Colonic mucosa (tissue), 4 donors: ENCODE measurements at regions not wholly inside any gene's neighbourhood (a gene's known extent, or its start where the extent isn't known, plus 50 kb on each side); places are given as distances from the start of the nearest gene placed in this dataset.

Source experiments
- DNase-seq: peaks from one replicate; pipeline ENCODE4 v3.0.0-alpha.2; 2020
- H3K27ac ChIP-seq: fragments of 200-600 bp; one replicate; pipeline ENCODE4 v1.8.0; 2021
- H3K27me3 ChIP-seq: fragments of 200-600 bp; one replicate; pipeline ENCODE4 v1.8.0; 2021
- H3K36me3 ChIP-seq: fragments of 200-600 bp; one replicate; pipeline ENCODE4 v1.8.0; 2021
- H3K4me1 ChIP-seq: fragments of 200-600 bp; one replicate; pipeline ENCODE4 v1.8.0; 2021; ENCODE audit warnings: mild to moderate bottlenecking
- H3K4me3 ChIP-seq: fragments of 200-600 bp; one replicate; pipeline ENCODE4 v1.8.0; 2021
- H3K9ac ChIP-seq, 2 donors: one replicate each; pipeline ENCODE4 v1.7.0; 2013; ENCODE audit warnings: control low read depth in 2 of 2, low read depth in 2 of 2, low read length in 2 of 2
- H3K9me3 ChIP-seq: fragments of 200-600 bp; one replicate; pipeline ENCODE4 v1.8.0; 2021
- intact Hi-C: fragments of 100-400 bp; cut with DNase I; formaldehyde crosslinking; loops from one replicate; pipeline ENCODE4 v1.14.1; 2022
- TF ChIP-seq, protein P1 (sequence below): fragments of 200-600 bp; IDR thresholded peaks from one replicate; pipeline ENCODE4 v1.8.0; 2022; ENCODE audit warnings: antibody characterized with exemption, mild to moderate bottlenecking
- donor health status: healthy.
- donor health status: DM: no; HTN: no; CAD: no.
- donor health status: DM: no; HTN: no; CAD: no.

DNA sequence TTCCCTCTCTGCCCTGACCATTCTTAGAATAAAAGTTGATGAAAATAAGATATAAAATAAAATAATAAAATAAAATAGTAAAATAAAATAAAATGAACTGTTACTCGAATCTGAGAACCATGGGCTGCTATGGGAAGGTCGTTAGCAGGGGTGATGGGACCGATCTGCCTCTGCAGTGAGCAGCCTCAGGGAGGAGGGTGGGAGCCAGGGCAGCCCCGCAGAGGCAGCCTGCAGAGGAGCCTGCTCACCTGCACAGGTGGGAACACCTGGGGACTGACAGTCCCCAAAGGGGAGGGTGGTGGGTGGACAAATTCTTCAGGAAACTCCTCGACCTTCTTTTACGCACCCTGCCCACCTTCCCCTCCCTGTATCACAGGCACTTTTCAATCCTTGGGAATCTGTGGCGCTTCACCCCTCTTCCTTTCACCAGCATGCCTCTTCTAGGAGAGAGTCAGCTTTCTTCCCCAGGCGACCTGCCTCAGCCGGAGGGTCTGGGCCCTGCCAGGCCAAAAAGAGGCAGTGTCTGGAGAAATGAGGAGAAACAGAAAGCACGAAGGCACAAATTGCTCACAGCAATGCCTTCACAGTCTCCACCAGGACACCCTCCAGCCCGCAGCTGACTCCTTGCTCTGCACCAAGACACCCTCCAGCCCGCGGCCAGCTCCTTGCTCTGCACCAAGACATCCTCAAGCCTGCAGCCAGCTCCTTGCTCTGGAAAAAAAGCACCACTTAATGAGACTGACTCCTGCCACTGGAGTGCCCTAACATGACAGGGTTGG lies 368.4 kb upstream of the SHH start:
- H3K27ac ChIP-seq, result no peak overlapping the region
- H3K9ac ChIP-seq, result no peak overlapping the region
- no peaks in the 10 kb centered on the region for H3K27me3 ChIP-seq
- no peaks in the 10 kb centered on the region for H3K9me3 ChIP-seq
- intact Hi-C loops, result no loop called here
- no peaks in the 10 kb centered on the region for H3K36me3 ChIP-seq
- H3K4me1 ChIP-seq, result no peaks in the 10 kb centered on the region
- DNase-seq, result no peak
- H3K4me3 ChIP-seq, result no peak overlapping the region
- TF ChIP-seq, protein P1, sequence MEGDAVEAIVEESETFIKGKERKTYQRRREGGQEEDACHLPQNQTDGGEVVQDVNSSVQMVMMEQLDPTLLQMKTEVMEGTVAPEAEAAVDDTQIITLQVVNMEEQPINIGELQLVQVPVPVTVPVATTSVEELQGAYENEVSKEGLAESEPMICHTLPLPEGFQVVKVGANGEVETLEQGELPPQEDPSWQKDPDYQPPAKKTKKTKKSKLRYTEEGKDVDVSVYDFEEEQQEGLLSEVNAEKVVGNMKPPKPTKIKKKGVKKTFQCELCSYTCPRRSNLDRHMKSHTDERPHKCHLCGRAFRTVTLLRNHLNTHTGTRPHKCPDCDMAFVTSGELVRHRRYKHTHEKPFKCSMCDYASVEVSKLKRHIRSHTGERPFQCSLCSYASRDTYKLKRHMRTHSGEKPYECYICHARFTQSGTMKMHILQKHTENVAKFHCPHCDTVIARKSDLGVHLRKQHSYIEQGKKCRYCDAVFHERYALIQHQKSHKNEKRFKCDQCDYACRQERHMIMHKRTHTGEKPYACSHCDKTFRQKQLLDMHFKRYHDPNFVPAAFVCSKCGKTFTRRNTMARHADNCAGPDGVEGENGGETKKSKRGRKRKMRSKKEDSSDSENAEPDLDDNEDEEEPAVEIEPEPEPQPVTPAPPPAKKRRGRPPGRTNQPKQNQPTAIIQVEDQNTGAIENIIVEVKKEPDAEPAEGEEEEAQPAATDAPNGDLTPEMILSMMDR, result no peak

DNA sequence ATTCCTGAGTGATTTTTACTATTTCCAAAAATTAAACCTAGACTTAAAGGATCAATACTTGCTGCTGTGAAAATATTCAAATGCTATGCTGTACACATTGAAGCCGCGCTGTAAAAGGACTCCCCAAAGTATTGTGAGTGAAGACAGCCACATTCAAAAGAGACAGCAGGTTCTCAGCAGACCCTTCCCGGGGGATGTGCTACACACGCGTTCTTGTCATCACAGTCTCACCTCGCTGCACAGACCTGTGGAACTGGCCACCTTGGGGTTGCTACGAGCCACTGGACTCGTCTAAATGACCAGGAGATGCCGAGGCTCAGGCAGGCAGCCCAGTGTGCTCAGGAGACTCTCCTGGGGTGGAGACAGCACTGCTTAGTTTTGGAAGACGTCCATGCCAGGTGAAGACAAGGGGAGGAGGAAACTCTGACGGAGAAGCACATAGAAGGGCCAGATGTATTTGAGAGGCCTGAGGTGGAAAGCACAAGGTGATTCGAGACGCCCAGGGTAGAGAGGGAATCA lies 367.7 kb upstream of the SHH start:
- Histone ChIP-seq H3K27ac (no peak overlapping the region), H3K9ac (no peak overlapping the region), H3K9me3 (no peaks in the 10 kb centered on the region), H3K4me3 (no peak overlapping the region), H3K4me1 (no peaks in the 10 kb centered on the region), H3K27me3 (no peaks in the 10 kb centered on the region), H3K36me3 (no peaks in the 10 kb centered on the region)
- TF ChIP-seq, protein P1, result no peak
- DNase-seq, result no peak
- intact Hi-C loops, result no loop called here

DNA sequence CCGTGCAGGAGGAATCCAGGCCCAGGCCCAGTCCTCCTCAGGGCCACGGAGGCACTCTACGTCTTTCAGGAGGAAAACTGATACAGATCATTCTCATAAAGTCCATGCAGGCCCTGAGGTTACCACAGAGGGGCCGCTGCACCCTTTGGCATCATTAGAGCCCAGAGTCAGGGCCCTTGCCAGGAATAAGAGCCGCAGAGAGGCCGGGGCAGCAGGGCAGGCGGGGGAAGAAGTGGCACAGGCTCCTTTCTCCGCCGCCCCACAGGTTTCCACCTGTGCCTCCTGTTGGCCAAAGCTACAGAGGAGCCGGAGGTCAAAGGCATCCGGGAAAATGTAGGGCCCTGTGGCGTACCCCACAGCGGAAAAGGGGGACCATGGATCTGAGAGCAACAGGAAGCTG lies 366.6 kb upstream of the SHH start:
- no peak for DNase-seq
- Histone ChIP-seq H3K9me3 (no peaks in the 10 kb centered on the region), H3K27ac (no peak overlapping the region), H3K4me3 (no peak overlapping the region), H3K9ac (no peak overlapping the region), H3K36me3 (no peaks in the 10 kb centered on the region), H3K27me3 (no peaks in the 10 kb centered on the region), H3K4me1 (no peaks in the 10 kb centered on the region)
- TF ChIP-seq, protein P1, result no peak
- intact Hi-C loops, result no loop called here

DNA sequence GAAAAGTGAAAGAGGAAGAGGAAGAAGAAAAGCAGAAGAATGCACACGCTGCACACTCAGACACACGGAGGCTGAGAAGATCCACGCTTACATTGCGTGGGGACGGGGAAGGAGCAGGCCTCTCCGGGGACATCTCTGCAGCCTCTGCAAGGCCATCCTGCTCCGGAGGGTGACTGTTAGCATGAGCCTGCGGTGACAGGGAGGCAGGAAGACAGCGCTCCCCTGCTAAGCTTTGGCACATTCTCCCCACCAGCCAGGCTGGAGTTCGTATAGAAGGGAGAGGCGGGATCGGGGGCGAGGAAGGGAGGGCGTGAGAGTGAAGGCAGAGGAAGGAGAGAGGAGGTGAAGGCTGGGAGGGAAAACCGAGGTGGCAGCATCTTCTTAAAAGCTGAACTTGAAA lies 366.0 kb upstream of the SHH start:
- Histone ChIP-seq H3K27ac (no peak overlapping the region), H3K9me3 (no peaks in the 10 kb centered on the region), H3K9ac (no peak overlapping the region), H3K4me1 (no peaks in the 10 kb centered on the region), H3K4me3 (no peak overlapping the region), H3K27me3 (no peaks in the 10 kb centered on the region), H3K36me3 (no peaks in the 10 kb centered on the region)
- TF ChIP-seq, protein P1, result no peak
- intact Hi-C loops, result no loop called here
- no peak for DNase-seq

DNA sequence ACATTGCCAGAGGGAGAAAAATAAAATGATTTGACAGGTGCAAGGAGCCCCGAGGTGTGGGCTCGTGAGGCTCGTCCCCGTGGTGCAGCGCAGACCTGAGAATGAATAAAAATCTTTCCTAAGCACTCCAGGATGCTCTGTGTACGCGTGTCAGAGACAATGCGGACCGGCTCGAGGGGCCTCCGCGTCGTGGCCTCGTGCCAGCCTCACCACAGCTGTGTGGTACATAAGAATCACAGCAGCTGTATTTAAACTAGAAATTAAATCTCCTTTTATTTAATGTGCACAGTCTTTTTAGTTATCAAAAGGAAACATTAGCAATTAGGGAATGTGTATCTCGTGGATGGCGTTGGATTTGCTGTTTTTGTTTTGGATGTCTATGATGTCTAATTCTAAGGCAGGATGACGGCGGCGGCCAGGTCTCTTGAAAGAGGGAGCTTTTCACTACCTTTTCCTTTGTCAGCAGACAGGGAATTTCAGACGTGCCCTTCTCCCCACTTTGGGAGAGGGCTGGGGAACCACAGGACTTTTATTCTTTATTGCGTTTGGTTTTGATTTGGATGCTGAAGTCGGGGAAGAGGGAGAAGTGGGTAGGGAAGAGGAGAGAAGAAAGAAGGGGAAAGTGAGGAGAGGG lies 365.3 kb upstream of the SHH start:
- DNase-seq, result no peak
- TF ChIP-seq, protein P1, result no peak
- H3K4me1 ChIP-seq, result no peaks in the 10 kb centered on the region
- no peaks in the 10 kb centered on the region for H3K36me3 ChIP-seq
- H3K9ac ChIP-seq, result no peak overlapping the region
- H3K4me3 ChIP-seq, result no peak overlapping the region
- H3K9me3 ChIP-seq, result no peaks in the 10 kb centered on the region
- H3K27ac ChIP-seq, result no peak overlapping the region
- H3K27me3 ChIP-seq, result no peaks in the 10 kb centered on the region
- intact Hi-C loops, result no loop called here
